OCI-LY7 (cell line): ENCODE measurements at regions not wholly inside any gene's neighbourhood (a gene's known extent, or its start where the extent isn't known, plus 50 kb on each side); places are given as distances from the start of the nearest gene placed in this dataset. TPM values are rescaled to one million over a fixed set of nuclear protein-coding genes. Genes with fewer than 3 reads are reported as not detected.

Source experiments
- BruUV-seq: library from RNA; stranded (reverse); fragments of 400-500 nt; replicated peaks from 2 replicates; lab custom pipeline; 2021; lab: Mats Ljungman, UMichigan
- CTCF ChIA-PET: fragments of 300-600 bp; sonication (Branson Sonifier 250); formaldehyde crosslinking; loops from one replicate; lab custom pipeline; 2022; ENCODE audit warnings: antibody characterized with exemption; ENCODE audit not compliant: unreplicated experiment; lab: Charles Lee
- POLR2A ChIA-PET: fragments of 300-600 bp; sonication (Branson Sonifier 250); formaldehyde crosslinking; loops from one replicate; lab custom pipeline; 2022; ENCODE audit warnings: antibody characterized with exemption; lab: Charles Lee
- DNase-seq: peaks from one replicate; pipeline ENCODE4 v3.0.0-alpha.2; 2015; ENCODE audit warnings: low spot score
- H2AFZ ChIP-seq: fragments of 200-600 bp; sonication (generic), shearing (Covaris generic); 2 replicates; pipeline ENCODE4 v1.6.1; 2014; ENCODE audit warnings: mild to moderate bottlenecking, antibody characterized with exemption, low read length, moderate library complexity
- H3K27ac ChIP-seq: fragments of 200-600 bp; sonication (generic); 2 replicates; pipeline ENCODE4 v1.5.1; 2014; ENCODE audit warnings: mixed run types, low read depth, mild to moderate bottlenecking, moderate library complexity, low read length, inconsistent platforms; ENCODE audit not compliant: poor library complexity, severe bottlenecking
- H3K36me3 ChIP-seq: fragments of 200-600 bp; sonication (generic); 2 replicates; pipeline ENCODE4 v1.6.1; 2014; ENCODE audit warnings: mild to moderate bottlenecking, antibody characterized with exemption, low read length, moderate library complexity, mixed read lengths; ENCODE audit not compliant: insufficient read depth
- H3K4me1 ChIP-seq: fragments of 200-600 bp; sonication (generic); 2 replicates; pipeline ENCODE4 v1.5.1; 2014; ENCODE audit warnings: mild to moderate bottlenecking, low read length; ENCODE audit not compliant: insufficient read depth, poor library complexity, severe bottlenecking
- H3K4me2 ChIP-seq: fragments of 200-600 bp; sonication (generic); 2 replicates; pipeline ENCODE4 v1.6.1; 2014; ENCODE audit warnings: mild to moderate bottlenecking, low read length
- H3K4me3 ChIP-seq: fragments of 200-600 bp; sonication (generic); 2 replicates; pipeline ENCODE4 v1.5.1; 2014; ENCODE audit warnings: mild to moderate bottlenecking, low read depth, low read length; ENCODE audit not compliant: poor library complexity, severe bottlenecking
- H3K79me2 ChIP-seq: fragments of 200-600 bp; sonication (generic); 2 replicates; pipeline ENCODE4 v1.6.1; 2016; ENCODE audit warnings: low read depth, mild to moderate bottlenecking, low read length, moderate library complexity, mixed read lengths; ENCODE audit not compliant: insufficient read depth
- H3K9me2 ChIP-seq: fragments of 200-600 bp; sonication (generic); 2 replicates; pipeline ENCODE4 v1.6.1; 2016; ENCODE audit warnings: mild to moderate bottlenecking, low read length, mixed read lengths; ENCODE audit not compliant: insufficient read depth
- H3K9me3 ChIP-seq: fragments of 200-600 bp; sonication (generic); 2 replicates; pipeline ENCODE4 v1.6.1; 2014; ENCODE audit warnings: mild to moderate bottlenecking, mixed run types, low read length, mixed read lengths
- H4K20me1 ChIP-seq: fragments of 200-600 bp; sonication (generic); 2 replicates; pipeline ENCODE4 v1.6.1; 2014; ENCODE audit warnings: mild to moderate bottlenecking, antibody characterized with exemption, low read length, moderate library complexity, mixed read lengths; ENCODE audit not compliant: insufficient read depth
- EZH2phosphoT487 ChIP-seq: fragments of 200-600 bp; sonication (generic); IDR thresholded peaks from 2 replicates; pipeline ENCODE4 v1.6.1; 2018; ENCODE audit warnings: low read depth, borderline replicate concordance, mild to moderate bottlenecking, mixed run types, antibody characterized with exemption, low read length, moderate library complexity, mixed read lengths
- intact Hi-C: fragments of 100-400 bp; cut with micrococcal nuclease; formaldehyde crosslinking; loops from one replicate; pipeline ENCODE4 v1.10.0; 2022; ENCODE audit not compliant: unreplicated experiment
- small RNA-seq: library from RNA; depleted of rRNA; stranded (forward); fragments of <200 nt; gene quantifications from one replicate; pipeline ENCODE3, GENCODE V24; 2014
- TF ChIP-seq, protein P1 (sequence below): fragments of 200-600 bp; sonication (generic); conservative IDR thresholded peaks from 2 replicates; pipeline ENCODE4 v1.5.1; 2014; ENCODE audit warnings: mild to moderate bottlenecking, antibody characterized with exemption, low read length, moderate library complexity, mixed read lengths

DNA sequence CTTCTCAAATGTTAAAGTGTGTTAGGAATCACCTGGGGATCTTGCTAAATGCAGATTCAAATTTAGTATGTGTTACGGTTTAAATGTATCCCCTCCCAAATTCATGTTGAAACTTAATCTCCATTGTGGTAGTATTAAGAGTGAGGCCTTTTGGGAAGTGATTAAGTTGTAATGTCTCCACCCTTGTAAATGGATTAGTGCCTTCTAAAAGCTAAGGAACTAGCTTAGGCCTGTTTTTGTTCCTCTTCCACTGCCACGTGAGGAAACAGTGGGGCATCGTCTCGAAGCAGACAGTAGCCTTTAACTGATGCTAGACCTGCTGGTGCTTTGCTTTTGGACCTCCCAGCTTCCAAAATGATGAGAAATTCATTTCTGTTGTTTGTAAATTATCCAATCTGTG, 52.3 kb upstream of the SEMA3D start:
- intact Hi-C loops: no loop called here
- Histone ChIP-seq H3K4me1 (no peaks in the 10 kb centered on the region), H3K9me2 (no peaks in the 10 kb centered on the region), H3K4me2 (no peak overlapping the region), H3K36me3 (no peaks in the 10 kb centered on the region), H2AFZ (no peak overlapping the region), H4K20me1 (no peaks in the 10 kb centered on the region), H3K9me3 (no peaks in the 10 kb centered on the region), H3K4me3 (no peak overlapping the region), H3K79me2 (no peaks in the 10 kb centered on the region), H3K27ac (no peak overlapping the region)
- TF ChIP-seq, protein P1, sequence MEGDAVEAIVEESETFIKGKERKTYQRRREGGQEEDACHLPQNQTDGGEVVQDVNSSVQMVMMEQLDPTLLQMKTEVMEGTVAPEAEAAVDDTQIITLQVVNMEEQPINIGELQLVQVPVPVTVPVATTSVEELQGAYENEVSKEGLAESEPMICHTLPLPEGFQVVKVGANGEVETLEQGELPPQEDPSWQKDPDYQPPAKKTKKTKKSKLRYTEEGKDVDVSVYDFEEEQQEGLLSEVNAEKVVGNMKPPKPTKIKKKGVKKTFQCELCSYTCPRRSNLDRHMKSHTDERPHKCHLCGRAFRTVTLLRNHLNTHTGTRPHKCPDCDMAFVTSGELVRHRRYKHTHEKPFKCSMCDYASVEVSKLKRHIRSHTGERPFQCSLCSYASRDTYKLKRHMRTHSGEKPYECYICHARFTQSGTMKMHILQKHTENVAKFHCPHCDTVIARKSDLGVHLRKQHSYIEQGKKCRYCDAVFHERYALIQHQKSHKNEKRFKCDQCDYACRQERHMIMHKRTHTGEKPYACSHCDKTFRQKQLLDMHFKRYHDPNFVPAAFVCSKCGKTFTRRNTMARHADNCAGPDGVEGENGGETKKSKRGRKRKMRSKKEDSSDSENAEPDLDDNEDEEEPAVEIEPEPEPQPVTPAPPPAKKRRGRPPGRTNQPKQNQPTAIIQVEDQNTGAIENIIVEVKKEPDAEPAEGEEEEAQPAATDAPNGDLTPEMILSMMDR: no peak
- no peak for TF ChIP-seq EZH2phosphoT487
- POLR2A ChIA-PET: no interaction called here
- CTCF ChIA-PET: no interaction called here
- DNase-seq: no peak
- BruUV-seq: no TSS peak

- CTCF ChIA-PET: no interaction called here
- Histone ChIP-seq H3K36me3 (no peaks in the 10 kb centered on the region), H3K4me1 (no peaks in the 10 kb centered on the region), H3K4me3 (no peak overlapping the region), H3K79me2 (no peaks in the 10 kb centered on the region), H4K20me1 (no peaks in the 10 kb centered on the region), H3K4me2 (no peak overlapping the region), H2AFZ (no peak overlapping the region), H3K9me3 (no peaks in the 10 kb centered on the region), H3K27ac (no peak overlapping the region), H3K9me2 (no peaks in the 10 kb centered on the region)
- no peak for TF ChIP-seq EZH2phosphoT487
- TF ChIP-seq, protein P1: no peak
- POLR2A ChIA-PET: no interaction called here
- DNase-seq: no peak
- intact Hi-C loops: no loop called here
- no TSS peak for BruUV-seq
Measured at GRCh38 chr7:85237721-85238120, 50.9 kb upstream of the SEMA3D start.

Small RNAs in the stretch of these regions (small RNA-seq; reads per million reads assigned to genes)
- gene DYNLL1P7: not detected
